Peyer's patch (tissue), 4 donors: ENCODE measurements at regions not wholly inside any gene's neighbourhood (a gene's known extent, or its start where the extent isn't known, plus 50 kb on each side); places are given as distances from the start of the nearest gene placed in this dataset.
"Not testable (repeated sequence)": the region's sequence is repeated elsewhere in the genome, so short reads cannot be mapped to it uniquely, and the experiment has no call there.

Experiments
- POLR2A ChIP-seq, 2 donors: fragments of 450-650 bp; IDR thresholded peaks; one replicate each; pipeline ENCODE4 v1.5.1; 2017; ENCODE audit warnings: antibody characterized with exemption in 2 of 2, mild to moderate bottlenecking in 2 of 2, moderate library complexity in 2 of 2
- TF ChIP-seq, protein P1 (sequence below), 6 experiments: fragments of 450-650 bp in 4 of 6; fragments of 200-600 bp in 2 of 6; sonication (generic) in 1 of 6; IDR thresholded peaks; one replicate each; pipeline ENCODE4 v1.5.1; 2017 to 2019; ENCODE audit warnings: antibody characterized with exemption in 6 of 6, mild to moderate bottlenecking in 3 of 6, moderate library complexity in 1 of 6

DNA sequence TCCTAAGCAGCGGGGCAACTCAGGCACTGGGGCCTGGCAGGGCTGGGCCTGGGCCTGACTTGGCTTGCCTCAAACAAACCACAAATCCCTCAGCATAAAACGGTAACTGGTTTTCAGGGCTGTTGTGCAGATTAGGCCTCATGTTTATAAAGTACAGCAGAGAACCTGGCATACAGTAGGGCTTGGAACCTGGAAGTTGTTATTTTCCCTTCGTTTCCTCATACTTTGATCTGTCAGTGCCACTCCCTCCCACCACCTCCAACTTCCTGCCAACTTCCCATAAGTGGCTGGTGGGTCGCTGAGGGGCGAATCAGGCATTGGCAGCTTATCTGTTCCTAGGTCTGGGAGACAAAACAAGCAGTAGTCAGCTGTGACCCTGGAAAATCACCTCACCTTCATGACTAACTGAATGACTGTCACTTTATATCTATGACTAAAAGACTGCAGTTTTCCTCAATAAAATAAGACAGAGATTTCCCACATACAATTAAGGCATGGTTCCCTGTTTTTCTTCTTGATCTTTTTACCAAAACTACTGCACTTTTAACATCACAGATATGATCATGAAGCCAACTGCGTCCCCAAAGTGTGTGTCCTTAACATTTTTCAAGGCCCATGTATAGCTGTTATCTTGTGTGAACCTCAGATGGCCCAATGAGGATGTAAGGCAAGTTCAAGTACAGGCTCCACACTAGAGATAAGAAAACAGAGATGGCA, 94.5 kb downstream of the TRIM69 start:
- TF ChIP-seq, protein P1, sequence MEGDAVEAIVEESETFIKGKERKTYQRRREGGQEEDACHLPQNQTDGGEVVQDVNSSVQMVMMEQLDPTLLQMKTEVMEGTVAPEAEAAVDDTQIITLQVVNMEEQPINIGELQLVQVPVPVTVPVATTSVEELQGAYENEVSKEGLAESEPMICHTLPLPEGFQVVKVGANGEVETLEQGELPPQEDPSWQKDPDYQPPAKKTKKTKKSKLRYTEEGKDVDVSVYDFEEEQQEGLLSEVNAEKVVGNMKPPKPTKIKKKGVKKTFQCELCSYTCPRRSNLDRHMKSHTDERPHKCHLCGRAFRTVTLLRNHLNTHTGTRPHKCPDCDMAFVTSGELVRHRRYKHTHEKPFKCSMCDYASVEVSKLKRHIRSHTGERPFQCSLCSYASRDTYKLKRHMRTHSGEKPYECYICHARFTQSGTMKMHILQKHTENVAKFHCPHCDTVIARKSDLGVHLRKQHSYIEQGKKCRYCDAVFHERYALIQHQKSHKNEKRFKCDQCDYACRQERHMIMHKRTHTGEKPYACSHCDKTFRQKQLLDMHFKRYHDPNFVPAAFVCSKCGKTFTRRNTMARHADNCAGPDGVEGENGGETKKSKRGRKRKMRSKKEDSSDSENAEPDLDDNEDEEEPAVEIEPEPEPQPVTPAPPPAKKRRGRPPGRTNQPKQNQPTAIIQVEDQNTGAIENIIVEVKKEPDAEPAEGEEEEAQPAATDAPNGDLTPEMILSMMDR (IDR thresholded peaks at IDR 0.05) = not testable (repeated sequence)
- not testable (repeated sequence) for TF ChIP-seq POLR2A (IDR thresholded peaks at IDR 0.05)
